T-helper 1 cell (primary cell): ENCODE measurements at regions not wholly inside any gene's neighbourhood (a gene's known extent, or its start where the extent isn't known, plus 50 kb on each side); places are given as distances from the start of the nearest gene placed in this dataset.
"Not testable (repeated sequence)": the region's sequence is repeated elsewhere in the genome, so short reads cannot be mapped to it uniquely, and the experiment has no call there.

Experiments used
- DNase-seq, 5 donors: peaks; one replicate each; pipeline ENCODE4 v3.0.0-alpha.2; 2012 to 2020

GRCh38 chr14:25316007-25316406, 266.1 kb upstream of the STXBP6 start:
- DNase-seq: not testable (repeated sequence)

DNA sequence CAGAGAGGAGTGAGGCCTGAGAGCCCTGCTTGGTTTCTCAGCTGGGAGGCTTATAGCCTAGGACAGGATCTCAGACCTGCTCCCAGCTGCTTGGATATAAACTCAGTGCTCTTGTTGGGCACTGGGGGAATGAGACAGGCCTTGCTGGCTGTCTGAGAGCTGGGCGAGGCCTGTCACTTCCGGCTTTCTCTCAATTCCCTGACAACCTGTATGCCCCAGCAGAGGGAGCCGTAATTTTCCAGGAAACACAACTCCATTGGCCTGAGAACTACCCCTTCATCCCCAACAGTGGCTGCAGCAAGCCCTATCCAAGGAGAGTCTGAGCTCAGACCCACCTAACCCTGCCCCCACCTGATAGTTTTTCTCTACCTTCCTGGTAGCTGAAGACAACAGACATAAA, 258.3 kb upstream of the STXBP6 start:
- DNase-seq: no peak

GRCh38 chr14:25303934-25304333, 254.0 kb upstream of the STXBP6 start:
- DNase-seq: no peak

GRCh38 chr14:25298238-25298637, 248.3 kb upstream of the STXBP6 start:
- DNase-seq: no peak

DNA sequence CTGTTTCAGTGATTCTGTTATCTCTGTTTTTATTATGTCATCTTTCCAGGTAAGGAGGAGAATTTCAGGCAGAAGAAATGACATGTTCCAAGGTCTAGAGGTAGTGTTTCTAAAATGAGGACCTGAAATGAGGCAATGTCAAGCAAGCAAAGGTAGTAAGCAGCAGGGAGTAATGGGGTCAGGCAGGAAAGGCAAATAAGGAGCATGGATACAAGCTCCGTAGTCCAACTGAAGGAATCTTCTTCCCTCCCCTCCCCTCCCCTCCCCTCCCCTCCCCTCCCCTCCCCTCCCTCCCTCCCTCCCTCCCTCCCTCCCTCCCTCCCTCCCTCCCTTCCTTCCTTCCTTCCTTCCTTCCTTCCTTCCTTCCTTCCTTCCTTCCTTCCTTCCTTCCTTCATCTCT, 240.2 kb upstream of the STXBP6 start:
- DNase-seq: not testable (repeated sequence)

DNA sequence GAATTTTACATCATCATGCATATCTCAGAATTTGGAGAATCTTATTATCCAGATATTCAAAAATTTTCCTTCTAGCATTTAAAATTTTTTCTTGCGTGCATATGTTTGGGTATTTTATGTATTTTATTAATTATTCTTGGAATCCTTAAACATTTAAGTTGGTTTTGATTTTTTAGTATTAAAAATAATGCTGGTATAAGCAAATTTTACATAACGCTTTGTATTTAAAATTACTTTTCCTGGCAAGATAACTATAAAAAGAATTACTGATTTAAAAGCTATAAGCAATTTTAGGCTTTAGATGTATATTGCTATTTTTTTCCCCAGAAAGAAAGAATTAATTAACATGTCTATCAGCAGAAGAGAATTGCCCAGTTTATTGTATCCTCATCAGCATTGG, 224.6 kb upstream of the STXBP6 start:
- DNase-seq: no peak

DNA sequence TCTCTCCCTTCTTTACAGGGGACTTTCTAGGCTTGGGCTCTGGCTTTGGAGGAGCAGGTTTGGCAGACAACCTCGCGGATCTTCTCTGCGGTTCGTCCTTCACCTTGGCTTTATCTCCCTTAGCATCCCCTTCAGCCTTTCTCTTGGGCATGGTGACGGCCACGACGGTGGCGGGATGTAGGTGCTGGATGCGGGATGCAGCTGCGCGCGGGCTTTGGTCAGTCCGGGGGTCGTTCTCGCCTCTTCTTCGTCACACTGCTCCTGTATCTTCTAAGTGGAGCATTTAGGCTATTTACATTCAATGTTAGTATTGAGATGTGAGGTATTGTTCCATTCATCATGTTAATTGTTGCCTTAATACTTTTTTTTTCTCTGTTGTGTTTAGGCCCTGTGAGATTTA, 217.2 kb upstream of the STXBP6 start:
- no peak for DNase-seq

DNA sequence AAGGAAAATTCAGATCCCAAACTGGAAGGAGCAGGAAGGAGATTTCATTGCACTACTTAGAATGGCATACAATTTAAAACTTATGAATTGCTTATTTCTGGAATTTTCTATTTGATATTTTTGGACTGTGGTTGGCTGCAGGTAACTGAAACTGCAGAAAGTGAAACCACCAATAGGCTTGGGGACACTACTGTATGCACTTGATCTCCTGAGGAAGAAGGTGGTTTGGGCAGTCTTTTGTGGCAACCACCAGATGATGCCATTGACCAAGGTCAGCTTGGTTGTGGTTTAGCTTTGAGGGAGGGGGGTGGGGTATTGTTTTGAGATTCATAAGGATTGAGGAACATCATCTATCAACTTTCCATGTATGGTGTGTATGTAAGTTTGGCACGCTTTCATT, 209.5 kb upstream of the STXBP6 start:
- DNase-seq: no peak

GRCh38 chr14:25252793-25253192, 202.8 kb upstream of the STXBP6 start:
- no peak for DNase-seq

- no peak for DNase-seq
These were observed 200.6 kb upstream of the STXBP6 start for GRCh38 chr14:25250516-25250915.

GRCh38 chr14:25247609-25248008, 197.7 kb upstream of the STXBP6 start:
- no peak for DNase-seq

DNA sequence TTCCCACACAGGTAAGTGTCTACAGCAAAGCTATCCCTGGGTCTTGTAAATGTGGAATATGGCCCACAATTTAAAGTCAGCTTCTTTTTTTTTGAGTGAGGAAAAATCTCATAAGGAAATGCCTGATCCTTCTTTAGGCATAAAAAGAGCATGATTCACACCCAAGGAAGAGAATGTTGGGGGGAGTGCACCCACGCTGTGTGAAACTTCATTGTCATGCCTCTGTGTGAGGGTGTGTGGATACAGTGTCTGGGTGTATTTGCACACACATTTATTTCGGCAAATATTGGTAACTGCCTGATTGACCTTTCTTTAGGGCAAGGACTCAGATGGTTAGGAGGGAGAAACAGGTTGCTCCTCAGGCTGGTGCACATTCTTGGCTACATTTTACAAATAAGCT, 196.8 kb upstream of the STXBP6 start:
- no peak for DNase-seq

DNA sequence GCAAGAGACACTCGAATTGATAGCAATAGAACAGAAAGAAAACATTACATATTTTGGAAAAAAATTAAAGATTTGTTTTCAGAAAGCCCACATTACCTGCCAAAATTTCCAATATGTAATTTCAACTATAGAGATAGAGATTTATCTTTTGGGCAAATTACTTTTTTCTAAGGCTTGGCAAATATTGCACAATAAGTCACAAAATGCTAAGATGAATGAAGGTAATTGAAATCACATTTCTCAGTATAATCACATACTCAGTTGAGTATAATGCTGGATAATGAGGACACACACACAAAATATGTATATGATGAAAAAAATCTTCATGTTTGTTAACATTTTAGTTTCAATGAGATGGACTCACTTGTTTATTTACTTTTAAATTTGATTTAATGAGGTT, 189.2 kb upstream of the STXBP6 start:
- no peak for DNase-seq

DNA sequence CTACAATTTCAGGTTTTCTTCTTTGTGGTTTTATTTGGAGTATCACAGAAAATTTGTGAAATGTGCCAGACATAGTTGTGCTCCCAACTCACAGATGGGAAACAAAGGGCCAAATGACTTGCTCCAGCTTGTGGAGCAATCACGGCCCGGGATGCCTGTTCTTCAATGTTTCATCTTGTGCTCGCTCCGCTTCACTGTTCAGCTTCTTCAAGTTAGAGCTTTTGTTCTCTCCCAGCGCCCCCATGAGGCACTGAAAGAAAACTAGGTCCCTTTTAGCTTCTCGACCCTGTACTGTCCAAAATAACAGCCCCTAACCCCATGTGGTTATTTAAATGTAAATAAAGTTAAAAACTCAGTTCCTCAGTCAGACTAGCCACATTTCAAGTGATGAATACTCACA, 187.9 kb upstream of the STXBP6 start:
- DNase-seq: no peak

DNA sequence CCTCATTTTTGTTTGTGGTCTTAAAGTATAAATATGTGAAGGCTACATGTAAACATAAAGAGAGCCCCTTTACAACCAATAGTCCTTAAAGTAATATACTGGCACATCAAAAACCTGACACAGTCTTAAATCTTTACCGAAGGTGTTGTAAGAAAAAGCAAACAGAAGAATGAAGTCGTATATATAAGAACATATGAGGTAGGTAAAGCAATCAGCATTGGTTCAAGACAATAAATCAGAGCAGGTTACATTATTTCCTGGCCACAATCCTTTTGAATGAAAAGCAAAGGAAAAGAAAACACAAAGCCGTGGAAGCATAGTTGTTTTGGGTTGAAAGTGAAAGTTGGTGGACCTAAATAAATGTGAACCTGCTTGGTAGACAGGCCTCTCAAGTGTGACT, 183.7 kb upstream of the STXBP6 start:
- no peak for DNase-seq

DNA sequence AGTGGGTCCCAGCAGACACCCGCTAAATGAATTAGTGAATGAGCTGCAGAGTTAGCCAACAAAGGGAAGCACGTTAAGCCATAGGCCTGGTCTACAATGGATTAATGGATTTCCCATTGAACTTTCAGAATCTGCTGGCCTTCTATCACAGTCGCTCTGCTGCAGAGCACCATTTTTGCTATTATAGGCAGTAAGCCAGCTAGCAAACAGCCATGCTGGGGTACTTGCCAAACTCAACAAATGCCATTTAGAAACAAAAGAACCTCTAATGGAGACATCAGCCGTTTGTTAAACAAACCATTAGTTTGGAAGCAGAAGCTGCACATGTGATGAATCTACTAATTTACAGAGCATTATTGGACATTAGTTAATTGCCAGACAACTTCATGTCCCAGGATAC, 181.1 kb upstream of the STXBP6 start:
- DNase-seq: no peak

DNA sequence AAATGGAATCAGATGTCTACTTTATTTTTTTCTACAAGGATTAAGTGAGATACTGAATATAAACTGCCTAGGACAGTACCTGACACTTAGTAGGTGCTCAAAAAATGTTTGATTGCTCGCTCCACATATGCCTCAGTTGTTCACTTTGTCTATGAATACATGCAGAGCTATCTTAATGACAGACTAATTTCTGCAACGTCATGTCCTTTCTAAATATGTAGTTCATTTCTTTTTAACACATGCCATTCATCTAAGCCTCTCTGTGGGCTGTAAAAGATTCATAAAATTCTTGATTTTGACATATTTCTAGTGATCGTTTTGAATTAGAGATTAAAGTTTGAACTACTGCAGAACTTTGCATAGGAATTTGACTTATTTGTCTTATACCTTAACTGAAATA, 176.3 kb upstream of the STXBP6 start:
- no peak for DNase-seq

GRCh38 chr14:25222256-25222655, 172.3 kb upstream of the STXBP6 start:
- DNase-seq: no peak

DNA sequence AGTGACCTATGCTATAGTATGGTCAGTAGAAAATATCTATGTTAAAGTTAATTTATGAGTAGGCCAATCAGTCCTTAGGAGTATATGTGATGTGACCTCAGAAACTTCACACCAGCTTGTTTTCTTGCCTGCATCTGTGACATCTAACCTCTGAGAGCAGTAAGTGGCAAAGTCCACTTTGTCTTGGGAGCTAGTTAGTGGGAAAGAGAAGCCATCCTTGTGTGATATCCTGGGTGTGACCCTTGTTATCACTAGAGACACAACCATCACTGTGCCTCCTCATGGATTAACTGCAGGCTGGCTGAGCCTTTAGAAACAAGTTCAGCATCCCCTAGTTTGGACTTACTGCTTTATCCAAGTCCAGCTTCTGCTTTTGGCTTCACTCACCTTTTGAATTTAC, 170.6 kb upstream of the STXBP6 start:
- DNase-seq: no peak

GRCh38 chr14:25215607-25216006, 165.7 kb upstream of the STXBP6 start:
- no peak for DNase-seq

DNA sequence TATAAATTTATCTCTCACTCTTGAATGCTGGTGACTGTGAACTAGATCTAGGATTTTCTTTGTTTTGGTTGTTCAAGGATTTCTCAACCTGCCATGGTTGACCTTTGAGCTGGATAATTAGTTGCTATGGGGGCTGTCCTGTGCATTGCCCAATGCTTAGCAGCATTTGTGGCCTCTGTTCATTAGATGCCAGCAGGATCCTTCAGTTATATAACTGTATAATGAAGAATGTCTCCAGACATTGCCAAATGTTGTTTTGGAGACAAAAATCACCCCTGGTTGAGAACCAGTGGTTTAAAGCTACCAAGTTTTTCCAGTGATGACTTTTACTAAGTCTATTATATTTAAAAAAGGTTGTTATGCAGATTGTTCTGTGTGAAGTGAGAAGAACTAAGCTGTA, 147.9 kb upstream of the STXBP6 start:
- no peak for DNase-seq

- DNase-seq: no peak
These were observed 130.3 kb upstream of the STXBP6 start for GRCh38 chr14:25180221-25180620.

GRCh38 chr14:25178255-25178654, 128.3 kb upstream of the STXBP6 start:
- no peak for DNase-seq

DNA sequence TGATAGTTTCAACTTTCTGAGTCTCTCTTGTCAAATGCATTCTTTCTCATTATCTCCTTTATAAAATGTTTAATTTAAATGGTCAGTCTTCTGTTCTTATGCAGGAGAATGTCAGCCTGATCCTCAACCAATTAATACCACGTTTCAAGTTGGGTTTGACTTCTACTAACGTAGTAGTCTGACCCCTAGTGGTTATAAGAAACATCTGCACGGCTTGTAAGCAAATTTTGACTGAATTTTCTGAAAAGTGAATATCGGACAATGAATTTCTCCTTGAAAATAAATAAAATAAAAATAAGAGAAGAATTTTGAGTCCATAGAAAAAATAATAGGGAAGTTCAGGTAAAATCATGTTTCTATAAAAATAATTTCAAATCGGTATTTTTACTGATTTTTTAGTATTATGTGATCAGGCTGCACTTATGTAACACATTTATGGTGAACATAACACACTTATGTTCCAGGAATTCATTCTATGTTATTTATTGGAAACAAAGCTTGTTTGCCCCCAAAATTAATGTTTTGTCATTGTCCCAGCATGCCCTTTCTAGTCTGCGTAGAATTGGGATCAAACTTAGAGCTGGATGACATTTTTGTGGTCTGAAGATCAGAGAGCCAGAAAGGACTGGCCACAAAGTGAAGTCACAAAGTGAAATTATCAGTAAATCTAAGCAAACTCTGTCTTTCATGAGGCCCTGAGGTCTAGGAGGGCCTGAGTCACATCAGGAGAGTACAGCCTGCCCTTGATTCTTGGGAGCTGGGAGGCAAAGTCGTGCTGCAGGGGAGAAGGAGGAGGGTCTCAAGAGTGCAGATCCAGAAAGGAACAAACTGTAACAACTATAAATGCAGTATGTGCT, 101.2 kb upstream of the STXBP6 start:
- DNase-seq: peak in 1 of 5 donors; percentile 8

GRCh38 chr14:25150401-25150800, 100.5 kb upstream of the STXBP6 start:
- DNase-seq: no peak
